ENCODE measurements at regions not wholly inside any gene's neighbourhood (a gene's known extent, or its start where the extent isn't known, plus 50 kb on each side); places are given as distances from the start of the nearest gene placed in this dataset.

DNA sequence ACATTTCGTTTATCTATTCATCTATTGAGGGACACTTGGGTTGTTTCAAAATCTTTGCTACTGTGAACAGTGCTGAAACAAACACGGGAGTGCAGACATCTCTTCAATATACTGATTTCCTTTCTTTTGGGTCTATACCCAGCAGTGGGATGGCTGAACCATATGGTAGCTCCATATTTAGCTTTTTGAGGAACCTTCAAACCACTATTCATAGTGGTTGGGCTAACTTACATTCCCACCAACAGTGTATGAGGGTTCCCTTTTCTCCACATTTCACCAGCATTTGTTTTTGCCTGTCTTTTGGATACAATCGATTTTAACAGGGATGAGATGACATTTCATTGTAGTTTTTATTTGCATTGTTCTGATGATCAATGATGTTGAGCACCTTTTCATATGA lies 798.2 kb downstream of the UQCRFS1 start:
- no peak for DNase-seq
- intact Hi-C loops (cut with DNase I), result no loop called here
- Histone ChIP-seq H3K9ac (ENCODE audit: low read depth in 2 of 2, low read length in 2 of 2) (no peak overlapping the region), H3K9me3 (no peaks in the 10 kb centered on the region), H3K27ac (no peak overlapping the region), H3K4me3 (no peak overlapping the region), H3K4me1 (no peaks in the 10 kb centered on the region), H3K27me3 (no peaks in the 10 kb centered on the region), H3K36me3 (no peaks in the 10 kb centered on the region)
- TF ChIP-seq, protein P1, sequence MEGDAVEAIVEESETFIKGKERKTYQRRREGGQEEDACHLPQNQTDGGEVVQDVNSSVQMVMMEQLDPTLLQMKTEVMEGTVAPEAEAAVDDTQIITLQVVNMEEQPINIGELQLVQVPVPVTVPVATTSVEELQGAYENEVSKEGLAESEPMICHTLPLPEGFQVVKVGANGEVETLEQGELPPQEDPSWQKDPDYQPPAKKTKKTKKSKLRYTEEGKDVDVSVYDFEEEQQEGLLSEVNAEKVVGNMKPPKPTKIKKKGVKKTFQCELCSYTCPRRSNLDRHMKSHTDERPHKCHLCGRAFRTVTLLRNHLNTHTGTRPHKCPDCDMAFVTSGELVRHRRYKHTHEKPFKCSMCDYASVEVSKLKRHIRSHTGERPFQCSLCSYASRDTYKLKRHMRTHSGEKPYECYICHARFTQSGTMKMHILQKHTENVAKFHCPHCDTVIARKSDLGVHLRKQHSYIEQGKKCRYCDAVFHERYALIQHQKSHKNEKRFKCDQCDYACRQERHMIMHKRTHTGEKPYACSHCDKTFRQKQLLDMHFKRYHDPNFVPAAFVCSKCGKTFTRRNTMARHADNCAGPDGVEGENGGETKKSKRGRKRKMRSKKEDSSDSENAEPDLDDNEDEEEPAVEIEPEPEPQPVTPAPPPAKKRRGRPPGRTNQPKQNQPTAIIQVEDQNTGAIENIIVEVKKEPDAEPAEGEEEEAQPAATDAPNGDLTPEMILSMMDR (IDR thresholded peaks at IDR 0.05), result no peak

DNA sequence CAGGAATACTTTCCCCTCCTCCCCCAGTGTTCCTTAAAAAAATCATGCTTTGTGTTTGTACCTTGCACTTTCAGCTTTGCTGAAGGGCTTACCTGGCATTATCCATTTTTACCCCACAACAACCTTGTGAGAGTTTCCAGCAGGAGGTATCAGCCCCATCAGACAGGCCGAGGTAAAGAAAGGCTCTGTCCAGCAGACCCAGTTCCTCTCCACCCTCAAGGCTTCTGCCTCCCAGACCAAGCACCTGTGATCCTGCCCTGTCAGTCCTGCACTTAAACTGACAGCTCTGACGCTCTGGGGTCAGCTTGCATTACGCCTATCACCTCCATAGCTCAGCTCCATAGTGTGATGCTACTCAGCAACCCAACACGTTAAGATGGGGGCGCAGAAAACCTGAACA lies 803.1 kb downstream of the UQCRFS1 start:
- H3K27ac ChIP-seq, result no peak overlapping the region
- intact Hi-C loops (cut with DNase I), result no loop called here
- H3K4me3 ChIP-seq, result no peak overlapping the region
- no peaks in the 10 kb centered on the region for H3K36me3 ChIP-seq
- H3K27me3 ChIP-seq, result no peaks in the 10 kb centered on the region
- no peaks in the 10 kb centered on the region for H3K9me3 ChIP-seq
- no peak overlapping the region for H3K9ac ChIP-seq (ENCODE audit: low read depth in 2 of 2, low read length in 2 of 2)
- DNase-seq, result no peak
- H3K4me1 ChIP-seq, result peaks cover 5% of the 10 kb centered on the region
- TF ChIP-seq, protein P1 (IDR thresholded peaks at IDR 0.05), result no peak

- H3K9ac ChIP-seq (ENCODE audit: low read depth in 2 of 2, low read length in 2 of 2), result no peak overlapping the region
- no peak overlapping the region for H3K27ac ChIP-seq
- H3K27me3 ChIP-seq, result no peaks in the 10 kb centered on the region
- H3K9me3 ChIP-seq, result no peaks in the 10 kb centered on the region
- no peaks in the 10 kb centered on the region for H3K36me3 ChIP-seq
- intact Hi-C loops (cut with DNase I), result no loop called here
- no peak for DNase-seq
- no peak overlapping the region for H3K4me3 ChIP-seq
- TF ChIP-seq, protein P1 (IDR thresholded peaks at IDR 0.05), result no peak
- peaks cover 5% of the 10 kb centered on the region for H3K4me1 ChIP-seq
Measured at GRCh38 chr19:28406966-28407365, 806.0 kb downstream of the UQCRFS1 start.

GRCh38 chr19:28405346-28405742 lies 807.6 kb downstream of the UQCRFS1 start:
- Histone ChIP-seq H3K27me3 (no peaks in the 10 kb centered on the region), H3K9me3 (no peaks in the 10 kb centered on the region), H3K36me3 (no peaks in the 10 kb centered on the region), H3K27ac (peak overlapping the region; percentile 41), H3K4me3 (no peak overlapping the region), H3K9ac (ENCODE audit: low read depth in 2 of 2, low read length in 2 of 2) (peak overlapping the region in 1 of 2 donors; percentile 4), H3K4me1 (peaks cover 5% of the 10 kb centered on the region)
- intact Hi-C loops (cut with DNase I), result no loop called here
- TF ChIP-seq, protein P1 (IDR thresholded peaks at IDR 0.05), result no peak
- DNase-seq, result peak; percentile 64

- Histone ChIP-seq H3K27ac (no peak overlapping the region), H3K4me3 (no peak overlapping the region), H3K9ac (ENCODE audit: low read depth in 2 of 2, low read length in 2 of 2) (no peak overlapping the region), H3K27me3 (no peaks in the 10 kb centered on the region), H3K4me1 (peaks cover 5% of the 10 kb centered on the region), H3K36me3 (no peaks in the 10 kb centered on the region), H3K9me3 (no peaks in the 10 kb centered on the region)
- intact Hi-C loops (cut with DNase I), result no loop called here
- TF ChIP-seq, protein P1 (IDR thresholded peaks at IDR 0.05), result no peak
- DNase-seq, result no peak
Measured at GRCh38 chr19:28404472-28404871, 808.5 kb downstream of the UQCRFS1 start.

GRCh38 chr19:28403690-28404089 lies 809.3 kb downstream of the UQCRFS1 start:
- no peaks in the 10 kb centered on the region for H3K36me3 ChIP-seq
- H3K9ac ChIP-seq (ENCODE audit: low read depth in 2 of 2, low read length in 2 of 2), result no peak overlapping the region
- DNase-seq, result no peak
- H3K9me3 ChIP-seq, result no peaks in the 10 kb centered on the region
- H3K27ac ChIP-seq, result no peak overlapping the region
- H3K4me1 ChIP-seq, result peaks cover 5% of the 10 kb centered on the region
- no peaks in the 10 kb centered on the region for H3K27me3 ChIP-seq
- intact Hi-C loops (cut with DNase I), result no loop called here
- TF ChIP-seq, protein P1 (IDR thresholded peaks at IDR 0.05), result no peak
- H3K4me3 ChIP-seq, result no peak overlapping the region
